Cardiac fibroblast (primary cell): ENCODE measurements at regions not wholly inside any gene's neighbourhood (a gene's known extent, or its start where the extent isn't known, plus 50 kb on each side); places are given as distances from the start of the nearest gene placed in this dataset.
"Not testable (repeated sequence)": the region's sequence is repeated elsewhere in the genome, so short reads cannot be mapped to it uniquely, and the experiment has no call there.

Experiments used
- DNase-seq, 2 donors: peaks; one replicate each; pipeline versions ENCODE4 v3.0.0 to v3.0.0-alpha.2; 2010; ENCODE audit warnings: low read depth in 2 of 2
- H3K4me3 ChIP-seq, 2 donors: replicated peaks in 1 of 2; 1 replicate in 1 of 2; 2 replicates in 1 of 2; pipeline ENCODE4 v1.5.1; 2011; ENCODE audit warnings: low read depth in 2 of 2, low read length in 2 of 2, mild to moderate bottlenecking in 2 of 2, moderate library complexity in 1 of 2
- TF ChIP-seq, protein P1 (sequence below): IDR thresholded peaks from one replicate; pipeline ENCODE4 v1.5.1; 2011; ENCODE audit warnings: low read depth, mild to moderate bottlenecking, low read length, inconsistent platforms

DNA sequence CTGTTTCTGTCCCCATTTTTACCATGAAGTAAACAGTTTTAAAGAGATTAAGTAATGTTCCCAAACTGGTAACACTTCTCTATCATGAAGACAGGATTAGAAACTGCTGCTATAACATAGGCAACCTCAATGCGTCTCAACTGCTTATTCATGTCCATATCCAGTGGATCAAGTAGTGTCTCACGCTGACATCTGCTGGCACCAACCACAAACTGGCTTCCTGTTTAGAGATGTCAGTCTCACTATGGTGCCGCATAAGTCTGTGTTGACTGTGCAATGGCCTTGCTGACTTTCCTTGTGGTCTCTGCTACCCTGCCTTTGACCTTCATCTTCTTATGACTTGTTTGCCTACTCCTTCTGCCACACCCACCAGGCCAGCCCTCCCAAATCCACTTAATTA lies 369.6 kb upstream of the DPP6 start:
- TF ChIP-seq, protein P1, sequence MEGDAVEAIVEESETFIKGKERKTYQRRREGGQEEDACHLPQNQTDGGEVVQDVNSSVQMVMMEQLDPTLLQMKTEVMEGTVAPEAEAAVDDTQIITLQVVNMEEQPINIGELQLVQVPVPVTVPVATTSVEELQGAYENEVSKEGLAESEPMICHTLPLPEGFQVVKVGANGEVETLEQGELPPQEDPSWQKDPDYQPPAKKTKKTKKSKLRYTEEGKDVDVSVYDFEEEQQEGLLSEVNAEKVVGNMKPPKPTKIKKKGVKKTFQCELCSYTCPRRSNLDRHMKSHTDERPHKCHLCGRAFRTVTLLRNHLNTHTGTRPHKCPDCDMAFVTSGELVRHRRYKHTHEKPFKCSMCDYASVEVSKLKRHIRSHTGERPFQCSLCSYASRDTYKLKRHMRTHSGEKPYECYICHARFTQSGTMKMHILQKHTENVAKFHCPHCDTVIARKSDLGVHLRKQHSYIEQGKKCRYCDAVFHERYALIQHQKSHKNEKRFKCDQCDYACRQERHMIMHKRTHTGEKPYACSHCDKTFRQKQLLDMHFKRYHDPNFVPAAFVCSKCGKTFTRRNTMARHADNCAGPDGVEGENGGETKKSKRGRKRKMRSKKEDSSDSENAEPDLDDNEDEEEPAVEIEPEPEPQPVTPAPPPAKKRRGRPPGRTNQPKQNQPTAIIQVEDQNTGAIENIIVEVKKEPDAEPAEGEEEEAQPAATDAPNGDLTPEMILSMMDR: no peak
- no peak overlapping the region for H3K4me3 ChIP-seq
- no peak for DNase-seq

GRCh38 chr7:153696242-153696641 lies 356.0 kb upstream of the DPP6 start:
- H3K4me3 ChIP-seq: no peak overlapping the region
- no peak for DNase-seq
- TF ChIP-seq, protein P1: no peak

DNA sequence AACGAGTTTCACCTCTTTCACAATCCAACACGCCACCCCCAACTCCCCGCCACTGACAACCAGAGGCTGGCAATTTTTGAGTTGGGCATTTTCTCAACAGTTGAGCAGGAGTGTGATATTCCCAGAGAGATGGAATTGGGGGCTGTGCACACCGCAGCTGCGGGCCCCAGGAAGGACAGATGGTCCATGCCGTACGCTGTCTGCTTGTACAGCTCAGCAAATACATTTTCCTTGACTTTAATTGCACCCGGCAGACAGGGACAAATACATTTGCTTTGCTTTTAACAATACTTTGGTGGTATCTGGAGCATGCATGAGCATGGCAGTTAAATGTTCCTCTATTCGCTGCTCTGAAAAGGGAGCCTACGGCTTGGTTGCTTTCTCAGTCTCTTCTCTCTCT lies 354.2 kb upstream of the DPP6 start:
- no peak overlapping the region for H3K4me3 ChIP-seq
- TF ChIP-seq, protein P1: no peak
- DNase-seq: no peak

DNA sequence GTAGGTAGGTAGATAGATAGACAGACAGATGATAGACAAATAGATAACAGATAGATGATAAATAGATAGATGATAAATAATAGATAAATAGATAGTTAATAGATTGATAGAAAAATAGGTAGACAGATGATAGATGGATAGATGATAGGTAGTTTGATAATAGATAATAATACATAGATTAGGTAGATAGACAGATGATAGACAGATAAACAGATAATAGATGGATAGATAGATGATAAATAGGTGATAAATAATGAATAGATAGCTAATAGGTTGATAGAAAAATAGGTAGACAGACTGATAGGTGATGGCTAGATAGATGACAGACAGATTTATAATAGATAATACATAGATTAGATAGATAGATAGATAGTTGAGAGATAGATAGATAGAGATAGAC lies 350.5 kb upstream of the DPP6 start:
- no peak overlapping the region for H3K4me3 ChIP-seq
- no peak for DNase-seq
- TF ChIP-seq, protein P1: no peak

DNA sequence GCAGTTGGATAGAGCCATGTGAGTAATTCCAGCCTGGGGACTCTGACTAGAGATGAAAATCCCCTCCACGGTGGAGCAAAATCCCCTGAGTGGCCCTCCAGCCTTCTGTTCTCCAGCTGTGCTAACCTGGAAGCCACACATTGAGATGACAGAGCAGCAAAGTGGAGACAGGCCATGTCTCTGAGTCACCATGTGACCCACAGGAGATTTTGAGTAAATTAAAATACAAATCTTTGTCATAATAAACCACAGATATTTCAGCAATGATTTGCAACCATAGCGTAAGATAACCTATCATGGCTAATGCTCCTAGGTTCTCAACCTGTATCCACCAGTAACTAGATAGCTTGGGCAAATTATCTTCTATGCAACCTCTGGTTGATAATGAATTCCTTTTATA lies 328.3 kb upstream of the DPP6 start:
- not testable (repeated sequence) for DNase-seq, H3K4me3 ChIP-seq

- not testable (repeated sequence) for DNase-seq
Observed at GRCh38 chr7:153731504-153731903, 320.7 kb upstream of the DPP6 start.

DNA sequence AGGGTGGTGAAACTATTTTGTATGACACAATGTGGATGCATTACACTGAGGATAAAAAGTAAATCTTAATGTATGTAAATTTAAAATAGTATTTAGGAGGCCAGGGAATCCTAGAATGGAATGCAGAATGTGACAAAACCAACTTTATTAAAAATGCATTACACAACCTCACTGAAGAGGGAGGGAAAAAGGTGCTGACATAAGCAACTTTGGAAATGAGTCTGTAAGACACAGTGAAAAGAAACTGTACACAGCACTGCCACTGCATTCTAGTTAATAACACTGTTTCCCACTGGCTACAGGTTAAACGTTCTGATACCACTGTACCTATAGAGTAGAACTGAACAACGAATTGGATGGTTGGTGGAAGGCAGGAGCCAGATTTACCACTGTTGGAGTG lies 308.8 kb upstream of the DPP6 start:
- not testable (repeated sequence) for DNase-seq, H3K4me3 ChIP-seq

More at GRCh38 chr7:153731504-153731903, 320.7 kb upstream of the DPP6 start:
- not testable (repeated sequence) for H3K4me3 ChIP-seq

GRCh38 chr7:153747969-153748368 lies 304.2 kb upstream of the DPP6 start:
- DNase-seq, H3K4me3 ChIP-seq: not testable (repeated sequence)

DNA sequence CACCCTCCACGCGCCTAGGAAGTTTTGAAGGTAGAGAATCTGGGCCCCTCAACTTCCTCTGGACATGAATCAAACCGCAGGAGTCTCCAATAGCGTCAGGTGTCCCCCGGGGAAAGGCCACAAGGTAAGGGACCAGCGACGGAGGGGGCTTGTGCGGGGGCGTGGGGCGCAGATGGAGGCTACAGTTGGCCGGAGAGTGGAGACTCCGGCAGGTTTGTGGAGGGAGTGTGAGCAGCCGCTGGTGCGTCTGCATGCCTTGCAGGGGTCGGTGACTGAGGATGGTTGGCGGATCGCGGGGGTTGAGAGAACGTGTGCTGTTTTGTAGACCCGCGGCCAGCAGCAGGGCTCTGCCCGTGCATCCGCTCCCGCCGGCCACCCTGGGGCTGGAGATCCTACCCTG lies 303.3 kb upstream of the DPP6 start:
- not testable (repeated sequence) for DNase-seq, H3K4me3 ChIP-seq

DNA sequence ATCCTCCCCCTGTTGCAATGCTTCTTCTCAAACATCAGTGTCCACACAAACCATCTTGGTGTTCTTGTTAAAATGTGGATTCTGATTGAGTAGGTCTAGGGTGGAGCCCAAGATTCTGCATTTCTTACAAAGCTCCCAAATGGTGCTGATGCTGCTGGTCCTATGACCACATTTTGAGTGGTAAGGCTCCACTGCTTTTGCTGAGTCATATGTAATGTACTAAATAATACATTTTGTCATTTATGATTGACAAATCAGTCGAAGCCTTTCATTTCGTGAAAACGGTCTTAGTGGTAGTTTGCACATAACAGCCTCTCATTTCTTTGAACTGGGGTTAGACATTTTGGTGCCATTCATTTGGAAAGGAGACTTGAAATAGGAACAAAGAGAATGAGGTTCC lies 286.3 kb upstream of the DPP6 start:
- DNase-seq, H3K4me3 ChIP-seq: not testable (repeated sequence)

- H3K4me3 ChIP-seq, DNase-seq: not testable (repeated sequence)
Observed at GRCh38 chr7:153766926-153767325, 285.3 kb upstream of the DPP6 start.
